ENCODE measurements at regions not wholly inside any gene's neighbourhood (a gene's known extent, or its start where the extent isn't known, plus 50 kb on each side); places are given as distances from the start of the nearest gene placed in this dataset.

- Histone ChIP-seq H3K9me3 (peaks cover 0 to 10% (median 0%) of the 10 kb centered on the region in 8 donors), H3K36me3 (no peaks in the 10 kb centered on the region), H3K27me3 (replicated peaks in 1 of 7) (no peaks in the 10 kb centered on the region), H3K27ac (no peak overlapping the region), H3K4me3 (no peak overlapping the region), H3K4me1 (no peaks in the 10 kb centered on the region)
- no peak for DNase-seq
- intact Hi-C loops (cut with DNase I; ENCODE audit: low total_unique reads), result no loop called here
- TF ChIP-seq CTCF (IDR thresholded peaks at IDR 0.05 in 8 of 11, conservative IDR thresholded peaks at IDR 0.05 in 3 of 11), result no peak
- TF ChIP-seq POLR2A (IDR thresholded peaks at IDR 0.05), result no peak
- no peak for TF ChIP-seq POLR2AphosphoS5 (IDR thresholded peaks at IDR 0.05)
These were observed 903.0 kb upstream of the SLIT2 start for GRCh38 chr4:19348746-19349145.

- H3K4me1 ChIP-seq, result no peaks in the 10 kb centered on the region
- 81 to 89% (median 82%) methylated on average over 3 of the region's 3 CpGs for WGBS, 5 donors
- DNase-seq, result no peak
- H3K4me3 ChIP-seq, result no peak overlapping the region
- TF ChIP-seq POLR2AphosphoS5 (IDR thresholded peaks at IDR 0.05), result no peak
- no peak for TF ChIP-seq CTCF (IDR thresholded peaks at IDR 0.05 in 8 of 11, conservative IDR thresholded peaks at IDR 0.05 in 3 of 11)
- no peak for TF ChIP-seq POLR2A (IDR thresholded peaks at IDR 0.05)
- no peaks in the 10 kb centered on the region for H3K36me3 ChIP-seq
- peaks cover 0 to 10% (median 0%) of the 10 kb centered on the region in 8 donors for H3K9me3 ChIP-seq
- no peak overlapping the region for H3K27ac ChIP-seq
- no peaks in the 10 kb centered on the region for H3K27me3 ChIP-seq (replicated peaks in 1 of 7)
- intact Hi-C loops (cut with DNase I; ENCODE audit: low total_unique reads), result no loop called here
These were observed 905.1 kb upstream of the SLIT2 start for GRCh38 chr4:19346636-19347035.

GRCh38 chr4:19329631-19330030 lies 922.1 kb upstream of the SLIT2 start:
- H3K27ac ChIP-seq, result no peak overlapping the region

GRCh38 chr4:19329077-19329476 lies 922.6 kb upstream of the SLIT2 start:
- Histone ChIP-seq H3K27me3 (replicated peaks in 1 of 7) (no peaks in the 10 kb centered on the region), H3K4me3 (no peak overlapping the region), H3K27ac (no peak overlapping the region), H3K9me3 (peaks cover 0 to 9% (median 2%) of the 10 kb centered on the region in 8 donors), H3K4me1 (no peaks in the 10 kb centered on the region), H3K36me3 (no peaks in the 10 kb centered on the region)
- 88 to 95% (median 93%) methylated on average over 4 of the region's 4 CpGs for WGBS, 5 donors
- intact Hi-C loops (cut with DNase I; ENCODE audit: low total_unique reads), result no loop called here
- no peak for DNase-seq
- TF ChIP-seq POLR2A (IDR thresholded peaks at IDR 0.05) (no peak), POLR2AphosphoS5 (IDR thresholded peaks at IDR 0.05) (no peak), CTCF (IDR thresholded peaks at IDR 0.05 in 8 of 11, conservative IDR thresholded peaks at IDR 0.05 in 3 of 11) (no peak)

More at GRCh38 chr4:19329631-19330030, 922.1 kb upstream of the SLIT2 start:
- Histone ChIP-seq H3K4me3 (no peak overlapping the region), H3K36me3 (no peaks in the 10 kb centered on the region), H3K27me3 (replicated peaks in 1 of 7) (no peaks in the 10 kb centered on the region), H3K9me3 (peaks cover 0 to 12% (median 4%) of the 10 kb centered on the region in 8 donors), H3K4me1 (no peaks in the 10 kb centered on the region)
- 80 to 85% (median 83%) methylated on average over 1 of the region's 1 CpG for WGBS, 5 donors
- intact Hi-C loops (cut with DNase I; ENCODE audit: low total_unique reads), result no loop called here
- TF ChIP-seq CTCF (IDR thresholded peaks at IDR 0.05 in 8 of 11, conservative IDR thresholded peaks at IDR 0.05 in 3 of 11) (no peak), POLR2AphosphoS5 (IDR thresholded peaks at IDR 0.05) (no peak), POLR2A (IDR thresholded peaks at IDR 0.05) (no peak)
- no peak for DNase-seq
